ACHN (cell line): ENCODE measurements at regions not wholly inside any gene's neighbourhood (a gene's known extent, or its start where the extent isn't known, plus 50 kb on each side); places are given as distances from the start of the nearest gene placed in this dataset.

Experiments
- DNase-seq: peaks from one replicate; pipeline ENCODE4 v3.0.0-alpha.2; 2015
- in situ Hi-C: cut with HindIII; loops from 2 replicates; pipeline ENCODE4 v1.10.0; 2017; ENCODE audit warnings: low sequenced_read_pairs, low pct_ligation_motif_present, low pct_unique_long_range_greater_than_20kb

DNA sequence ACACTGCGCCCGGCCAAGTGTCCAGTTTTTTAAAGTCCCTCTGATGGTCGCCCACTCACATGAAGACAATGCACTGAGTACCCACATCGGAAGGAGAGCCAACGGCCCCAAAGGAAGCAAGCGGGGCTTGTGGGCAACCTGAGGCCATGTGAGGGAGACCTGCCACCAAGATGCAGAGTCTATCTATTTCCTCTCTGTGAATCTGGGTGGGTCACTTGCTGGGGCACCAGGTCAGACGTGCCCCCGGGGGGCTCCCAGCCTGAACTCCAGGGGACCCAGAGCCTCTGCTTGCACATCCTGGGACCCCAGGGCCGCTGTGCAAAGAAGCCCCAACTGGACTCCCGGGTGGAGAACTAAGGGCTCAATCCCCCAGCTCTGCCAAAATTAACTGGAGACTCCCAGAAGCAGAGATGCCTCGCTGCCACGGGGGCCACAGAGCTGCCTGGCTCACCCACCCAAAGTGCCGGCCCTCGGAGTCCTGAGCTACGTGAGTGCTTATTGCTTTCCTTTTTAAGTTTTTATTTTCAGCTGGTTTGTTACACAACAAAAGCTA, 106.4 kb downstream of the BRD1 start:
- in situ Hi-C loops, result no loop called here
- no peak for DNase-seq

DNA sequence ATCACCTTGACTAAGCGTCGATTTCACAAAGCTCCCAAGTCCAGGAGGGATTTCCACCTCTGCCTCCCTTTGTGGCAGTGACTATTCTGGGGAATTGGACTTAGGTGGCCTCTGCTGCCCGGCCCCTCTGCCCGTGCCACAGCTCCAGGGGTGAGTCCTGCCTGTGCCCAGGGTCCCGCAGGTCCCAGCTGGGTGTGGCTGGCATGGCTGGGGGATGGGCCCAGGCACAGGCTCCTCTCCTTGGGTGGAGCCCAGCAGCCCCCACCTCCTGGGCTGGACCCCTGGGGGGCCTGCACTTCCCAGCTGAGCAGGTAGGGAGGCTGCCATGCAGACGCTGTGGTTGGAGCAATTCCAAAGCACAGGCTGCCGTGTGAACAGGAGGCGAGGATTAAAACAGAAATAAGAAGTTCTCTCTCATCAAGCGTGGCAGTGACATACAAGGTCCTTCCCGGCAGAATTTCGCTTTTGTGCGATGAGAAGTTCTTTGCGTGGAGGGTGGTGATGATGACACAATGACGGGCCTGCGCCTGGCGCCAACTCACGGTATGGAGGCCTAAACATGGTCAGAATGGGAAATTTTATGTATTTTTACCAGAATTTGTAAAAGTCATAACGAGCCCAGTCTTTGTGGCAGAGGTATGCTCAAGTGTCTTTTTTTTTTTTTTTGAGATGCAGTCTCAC, 107.3 kb downstream of the BRD1 start:
- no peak for DNase-seq
- in situ Hi-C loops, result no loop called here

DNA sequence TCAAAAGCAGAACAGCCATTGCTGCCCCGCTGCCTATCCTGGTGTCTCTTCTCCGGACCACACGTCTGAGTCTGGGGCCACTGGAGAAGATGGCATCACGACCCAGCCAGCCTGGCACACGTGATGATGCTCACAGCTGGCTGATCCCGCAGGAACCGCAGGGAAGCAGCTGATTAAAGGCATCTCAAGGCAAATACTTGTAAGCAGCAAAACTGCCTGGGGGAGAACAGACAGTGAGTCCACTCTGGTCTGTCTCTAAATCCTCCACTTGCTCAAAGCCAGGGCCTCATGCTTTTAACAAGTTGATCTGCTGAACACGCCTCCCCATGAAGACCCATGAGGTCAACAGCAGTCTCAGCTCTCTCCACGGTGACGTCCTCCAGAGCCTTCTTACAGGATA, 108.6 kb downstream of the BRD1 start:
- DNase-seq, result no peak
- in situ Hi-C loops, result no loop called here

- no peak for DNase-seq
- in situ Hi-C loops, result no loop called here
These were observed 109.3 kb downstream of the BRD1 start for GRCh38 chr22:49718396-49718795.

- DNase-seq, result no peak
- in situ Hi-C loops, result no loop called here
These were observed 110.3 kb downstream of the BRD1 start for GRCh38 chr22:49717322-49717919.

DNA sequence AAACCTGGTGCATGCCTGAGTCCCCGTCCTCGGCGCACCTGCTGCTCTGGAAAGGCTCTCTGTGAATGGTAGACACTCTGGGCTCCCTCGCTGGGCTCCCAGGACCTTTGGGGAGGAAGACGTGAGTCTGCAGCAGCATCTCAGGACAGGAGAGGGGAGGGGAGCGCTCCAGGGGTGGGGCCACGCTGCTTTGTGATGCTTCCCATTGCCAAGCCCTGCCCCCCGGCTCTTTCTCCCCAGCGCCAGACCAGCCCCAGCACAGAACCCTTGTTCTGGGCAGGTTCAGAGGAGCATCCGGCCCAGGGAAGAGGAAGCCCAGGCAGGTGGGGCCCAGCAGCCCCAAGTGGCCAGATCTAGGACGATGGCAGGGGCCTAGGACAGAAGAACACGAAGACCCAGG, 111.2 kb downstream of the BRD1 start:
- in situ Hi-C loops, result no loop called here
- no peak for DNase-seq

GRCh38 chr22:49715450-49715849, 112.2 kb downstream of the BRD1 start:
- no peak for DNase-seq
- in situ Hi-C loops, result no loop called here

DNA sequence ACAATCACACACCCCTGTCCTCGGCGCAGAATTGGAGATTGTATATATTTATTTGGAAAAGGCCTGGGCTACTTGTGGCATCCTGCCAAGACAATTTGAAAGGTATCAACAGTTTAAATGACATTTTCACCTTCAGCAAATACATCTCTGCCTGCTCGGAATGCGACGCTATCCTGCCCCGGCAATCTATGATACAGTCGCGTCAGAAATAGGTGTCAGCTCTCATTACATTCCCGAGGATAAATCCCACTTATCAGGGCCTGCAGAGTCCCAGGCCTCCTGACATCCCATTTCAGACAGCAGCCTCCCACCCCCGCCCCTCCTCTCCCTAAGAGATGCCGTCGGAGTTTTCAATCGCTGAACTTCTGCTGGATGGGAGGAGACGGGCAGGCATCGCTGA, 114.7 kb downstream of the BRD1 start:
- DNase-seq, result no peak
- in situ Hi-C loops, result no loop called here

DNA sequence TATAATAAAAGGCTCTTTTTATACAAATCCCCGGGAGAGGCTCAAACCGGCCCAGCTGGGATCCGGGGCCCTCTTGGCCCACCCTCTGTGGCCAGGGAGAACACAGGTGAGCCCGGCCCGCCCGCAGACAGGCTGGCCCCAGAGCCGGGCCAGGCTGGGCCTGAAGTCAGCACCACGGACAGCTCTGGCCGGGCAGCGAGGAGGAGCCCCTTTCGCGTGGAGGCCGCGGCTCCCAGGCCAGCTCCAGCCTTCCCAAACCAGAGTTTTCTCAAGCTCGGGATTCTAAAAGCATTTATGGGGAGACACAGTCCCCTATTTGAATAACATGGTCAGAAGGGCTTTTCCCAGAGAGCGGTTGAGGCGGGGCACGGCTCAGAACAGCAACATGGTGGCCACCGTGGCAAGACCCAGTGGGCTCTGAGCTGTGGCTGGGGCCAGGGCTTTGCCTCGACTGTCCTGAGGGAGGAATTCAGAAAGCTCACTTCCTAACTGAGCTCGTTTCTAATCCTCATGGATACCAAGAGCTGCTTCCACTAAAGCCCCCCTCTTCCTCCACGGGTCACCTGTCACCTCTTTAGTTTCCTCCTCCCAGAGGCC, 115.4 kb downstream of the BRD1 start:
- no peak for DNase-seq
- in situ Hi-C loops, result no loop called here

DNA sequence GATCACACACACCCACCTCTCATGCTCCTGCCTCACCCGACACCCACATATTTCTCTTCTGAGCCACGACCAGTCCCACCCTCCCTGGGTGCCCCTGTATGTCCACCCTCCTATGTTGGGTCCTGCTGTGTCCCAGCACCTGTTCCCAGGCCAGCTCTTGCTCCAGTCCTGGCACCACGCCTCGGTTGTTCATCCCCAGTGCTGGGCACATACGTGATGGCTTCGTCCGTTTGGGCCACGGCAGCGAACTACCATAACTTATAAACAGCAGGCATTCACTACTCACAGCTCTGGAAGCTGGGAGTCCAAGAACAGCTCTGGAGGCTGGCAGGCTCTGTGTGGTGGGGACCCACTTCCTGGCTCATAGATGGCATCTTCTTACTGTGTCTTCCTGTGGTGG, 116.9 kb downstream of the BRD1 start:
- in situ Hi-C loops, result no loop called here
- no peak for DNase-seq

- DNase-seq, result no peak
- in situ Hi-C loops, result no loop called here
These were observed 118.2 kb downstream of the BRD1 start for GRCh38 chr22:49709464-49709863.

- DNase-seq, result no peak
- in situ Hi-C loops, result no loop called here
These were observed 121.7 kb downstream of the BRD1 start for GRCh38 chr22:49705972-49706352.

- in situ Hi-C loops, result no loop called here
These were observed 122.3 kb downstream of the BRD1 start for GRCh38 chr22:49705216-49705971.

GRCh38 chr22:49704345-49705215, 123.1 kb downstream of the BRD1 start:
- no peak for DNase-seq
- in situ Hi-C loops, result no loop called here

More at GRCh38 chr22:49705216-49705971, 122.3 kb downstream of the BRD1 start:
- no peak for DNase-seq

- DNase-seq, result no peak
- in situ Hi-C loops, result no loop called here
These were observed 123.7 kb downstream of the BRD1 start for GRCh38 chr22:49703990-49704344.

GRCh38 chr22:49703505-49703904, 124.2 kb downstream of the BRD1 start:
- in situ Hi-C loops, result no loop called here
- no peak for DNase-seq

DNA sequence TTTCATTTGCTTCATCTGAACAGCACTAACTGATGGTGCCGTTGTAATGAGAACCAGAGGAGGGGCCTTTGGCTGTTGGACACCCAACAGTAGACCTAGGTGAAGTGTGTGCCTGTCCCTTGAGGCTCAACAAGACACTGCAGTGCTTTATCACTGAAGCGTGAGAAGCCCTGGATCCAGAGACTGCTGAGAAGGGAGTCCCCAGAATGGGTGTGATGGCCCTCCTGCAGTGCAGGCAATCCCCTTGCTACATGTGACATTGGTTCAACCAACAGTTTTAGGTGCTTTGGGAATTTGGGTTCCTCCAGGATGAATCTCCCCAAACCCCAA, 125.6 kb downstream of the BRD1 start:
- in situ Hi-C loops, result no loop called here
- no peak for DNase-seq

- in situ Hi-C loops, result no loop called here
- no peak for DNase-seq
These were observed 126.1 kb downstream of the BRD1 start for GRCh38 chr22:49701380-49702067.
